Cerebellar nuclear complex (tissue), 1 donor: ENCODE measurements at regions not wholly inside any gene's neighbourhood (a gene's known extent, or its start where the extent isn't known, plus 50 kb on each side); places are given as distances from the start of the nearest gene placed in this dataset.
"Not testable (repeated sequence)": the region's sequence is repeated elsewhere in the genome, so short reads cannot be mapped to it uniquely, and the experiment has no call there.

Experiments used
- DNase-seq, 2 experiments: peaks; one replicate each; lab custom pipeline; 2025; lab: John Stamatoyannopoulos, UW

DNA sequence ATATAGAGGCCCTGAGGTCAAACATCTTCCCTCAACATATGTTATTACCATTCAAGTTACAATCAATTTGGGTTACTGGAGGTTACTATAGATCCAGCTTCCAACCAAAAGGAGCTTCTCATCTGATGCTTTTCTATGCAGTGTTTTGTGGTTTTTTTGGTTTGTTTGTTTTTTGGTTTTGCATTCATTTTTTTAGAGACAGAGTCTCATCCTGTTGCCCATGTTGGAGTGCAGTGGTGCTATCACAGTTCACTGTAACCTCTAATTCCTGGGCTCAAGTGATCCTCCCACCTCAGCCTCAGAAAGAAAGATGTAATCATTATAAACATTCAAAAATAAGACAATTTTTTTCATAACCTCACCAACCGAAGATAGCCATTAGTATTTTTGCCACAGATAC lies 124.4 kb upstream of the JARID2 start:
- no peak for DNase-seq

DNA sequence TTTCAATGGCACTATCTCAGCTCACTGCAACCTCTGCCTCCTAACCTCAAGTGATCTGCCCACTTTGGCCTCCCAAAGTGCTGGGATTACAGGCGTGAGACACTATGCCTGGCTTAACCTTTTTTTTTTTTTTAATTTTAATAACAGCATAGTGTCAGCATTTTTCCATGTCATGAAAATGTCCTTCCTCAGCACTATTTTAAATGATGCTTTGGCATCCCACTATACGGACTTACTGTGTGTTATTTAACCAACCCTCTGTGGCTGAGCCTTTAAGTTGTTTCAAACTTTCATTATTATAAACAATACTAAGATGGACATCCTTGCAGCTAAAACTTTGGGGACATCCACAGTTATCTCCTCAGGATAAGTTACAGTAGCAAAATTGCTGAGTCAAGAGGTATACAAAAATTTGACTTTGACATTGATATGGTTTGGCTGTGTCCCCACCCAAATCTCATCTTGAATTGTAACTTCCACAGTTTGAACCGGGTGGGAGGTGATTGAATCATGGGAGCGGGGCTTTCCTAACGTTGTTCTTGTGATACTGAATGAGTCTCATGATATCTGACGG lies 123.8 kb upstream of the JARID2 start:
- DNase-seq, result no peak

DNA sequence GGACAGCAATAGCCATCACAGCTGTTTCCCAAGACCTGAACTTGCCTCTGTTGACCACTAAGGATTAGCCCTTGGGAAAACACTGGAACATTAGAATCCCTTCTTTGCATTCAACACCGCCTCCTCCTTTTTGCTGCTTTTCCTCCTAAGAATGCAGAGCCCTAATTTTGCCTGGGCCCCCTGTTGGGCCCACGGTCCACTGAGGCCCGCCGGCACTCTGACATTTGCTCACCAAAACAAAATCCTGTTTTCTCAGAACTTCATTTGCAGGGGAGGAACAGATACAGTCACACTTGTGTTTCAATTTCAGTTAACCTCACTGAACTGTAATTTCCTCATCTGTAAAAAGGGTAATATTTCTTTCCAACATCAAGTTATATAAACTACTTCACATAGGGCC lies 116.0 kb upstream of the JARID2 start:
- DNase-seq, result no peak

GRCh38 chr6:15131234-15131633 lies 114.6 kb upstream of the JARID2 start:
- no peak for DNase-seq

GRCh38 chr6:15131651-15132061 lies 114.2 kb upstream of the JARID2 start:
- no peak for DNase-seq

DNA sequence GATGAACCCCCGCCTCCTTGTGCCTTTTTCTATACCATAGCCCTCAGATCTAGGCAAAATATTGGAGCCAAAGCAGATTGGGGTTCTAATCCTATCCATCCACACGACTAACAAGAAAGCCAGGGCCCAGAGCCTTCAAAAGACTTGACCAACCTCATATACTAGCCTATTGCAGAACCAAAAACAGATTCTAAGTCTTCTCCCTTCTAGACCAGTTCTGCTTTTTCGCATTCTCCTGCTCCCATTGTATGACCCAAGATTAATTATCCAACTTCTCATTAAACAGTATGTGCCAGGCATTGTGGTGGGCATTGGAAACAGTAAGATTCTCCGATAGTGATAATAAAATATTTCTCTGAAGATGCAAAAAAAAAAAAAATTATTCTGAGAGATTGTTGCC lies 113.7 kb upstream of the JARID2 start:
- DNase-seq, result no peak

DNA sequence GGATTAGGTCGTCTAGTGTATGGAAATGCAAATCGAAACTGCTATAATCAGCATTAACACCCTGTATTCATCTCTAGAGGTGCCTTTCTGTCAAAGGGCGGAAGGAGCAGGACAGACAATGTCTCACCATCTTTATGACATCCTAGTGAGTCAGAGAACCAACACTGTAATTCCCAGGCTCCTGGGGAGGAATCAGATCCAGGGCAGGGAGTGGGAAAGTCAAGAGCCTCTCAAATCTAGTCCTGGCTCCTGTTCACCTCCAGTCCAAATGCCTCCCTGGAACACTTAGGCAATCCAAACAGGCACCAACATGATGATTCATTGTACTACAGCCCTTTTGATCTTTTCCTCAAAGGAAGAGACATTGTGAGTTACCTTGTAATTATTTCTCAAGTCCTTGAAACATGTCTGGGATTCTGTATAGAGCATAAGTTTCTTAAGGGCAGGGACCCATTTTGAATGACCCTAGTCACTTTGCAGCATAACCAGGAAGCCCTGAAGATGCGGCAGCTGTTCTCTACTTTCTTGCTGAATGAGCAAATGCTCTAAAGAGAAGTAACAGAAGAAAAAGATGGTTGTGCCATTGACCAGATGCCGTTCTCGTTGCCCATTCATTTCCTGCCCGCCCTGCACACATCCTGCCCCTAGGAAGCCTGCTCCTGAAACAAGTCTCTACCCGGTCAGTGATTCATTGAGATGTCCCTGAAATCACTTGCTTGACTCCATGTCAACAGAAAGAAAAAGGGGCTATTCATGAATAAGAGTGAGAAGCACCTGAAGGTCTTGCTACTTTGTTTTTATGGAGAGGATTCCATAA lies 112.8 kb upstream of the JARID2 start:
- DNase-seq, result no peak

DNA sequence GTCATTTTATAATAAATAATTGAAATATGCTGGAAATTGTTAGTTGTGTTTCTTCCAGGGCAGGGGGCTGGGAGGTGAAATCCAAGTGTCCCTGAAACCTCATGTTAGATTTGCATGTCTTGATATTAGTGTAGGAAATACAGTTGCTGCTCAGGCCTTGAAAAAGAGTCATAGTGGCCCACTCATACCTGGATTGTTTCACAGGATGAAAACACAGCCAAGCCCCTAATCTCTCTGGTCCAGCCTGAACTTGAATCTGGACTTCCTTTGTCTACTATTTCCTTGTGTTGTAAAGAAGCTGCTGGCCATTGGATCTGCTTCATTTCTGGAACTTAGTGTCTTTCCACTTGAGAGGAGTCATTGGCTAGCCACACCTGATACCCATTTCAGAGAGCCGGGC lies 108.8 kb upstream of the JARID2 start:
- no peak for DNase-seq

DNA sequence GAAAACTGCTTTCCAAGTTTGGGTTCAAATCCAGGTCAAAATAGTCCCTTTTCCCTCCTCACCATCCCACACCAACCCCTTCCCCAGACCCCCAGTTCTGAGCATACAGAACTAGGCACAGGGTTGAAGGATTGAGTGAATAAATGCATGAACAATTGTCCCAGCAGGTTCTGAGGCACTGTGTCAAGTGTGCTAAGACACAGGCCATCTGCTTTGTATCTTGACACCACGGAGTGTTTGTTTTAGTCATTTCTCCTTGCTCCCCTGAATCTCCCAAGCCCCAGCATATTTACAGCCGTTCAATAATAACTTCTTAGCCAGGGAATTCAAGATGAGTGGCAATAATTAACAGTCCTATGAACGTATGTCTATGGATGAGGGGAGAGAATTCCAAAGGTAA lies 102.8 kb upstream of the JARID2 start:
- no peak for DNase-seq

DNA sequence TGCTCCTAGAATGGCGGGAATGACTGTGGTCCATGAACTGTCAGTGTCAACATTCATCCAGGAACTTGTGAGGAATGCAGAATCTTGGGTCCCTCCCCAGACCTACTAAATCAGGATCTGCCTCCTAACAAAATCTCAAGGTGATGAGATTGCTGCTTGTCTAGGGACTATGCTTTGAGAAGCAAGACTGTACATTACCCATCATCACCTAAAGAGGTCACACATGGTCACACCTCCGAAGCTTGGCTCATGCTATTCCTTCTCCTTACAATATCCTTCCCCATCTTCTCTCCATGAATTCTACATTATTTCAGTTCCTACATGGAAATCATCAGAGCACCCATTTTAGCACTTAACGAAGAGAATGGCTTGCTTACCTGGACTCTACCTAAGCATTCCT lies 102.3 kb upstream of the JARID2 start:
- no peak for DNase-seq

- DNase-seq, result no peak
Measured at GRCh38 chr6:15145821-15146220, 100.0 kb upstream of the JARID2 start.

- peak in 1 of 2 experiments; percentile 66 for DNase-seq
Measured at GRCh38 chr6:15147827-15148226, 98.0 kb upstream of the JARID2 start.

DNA sequence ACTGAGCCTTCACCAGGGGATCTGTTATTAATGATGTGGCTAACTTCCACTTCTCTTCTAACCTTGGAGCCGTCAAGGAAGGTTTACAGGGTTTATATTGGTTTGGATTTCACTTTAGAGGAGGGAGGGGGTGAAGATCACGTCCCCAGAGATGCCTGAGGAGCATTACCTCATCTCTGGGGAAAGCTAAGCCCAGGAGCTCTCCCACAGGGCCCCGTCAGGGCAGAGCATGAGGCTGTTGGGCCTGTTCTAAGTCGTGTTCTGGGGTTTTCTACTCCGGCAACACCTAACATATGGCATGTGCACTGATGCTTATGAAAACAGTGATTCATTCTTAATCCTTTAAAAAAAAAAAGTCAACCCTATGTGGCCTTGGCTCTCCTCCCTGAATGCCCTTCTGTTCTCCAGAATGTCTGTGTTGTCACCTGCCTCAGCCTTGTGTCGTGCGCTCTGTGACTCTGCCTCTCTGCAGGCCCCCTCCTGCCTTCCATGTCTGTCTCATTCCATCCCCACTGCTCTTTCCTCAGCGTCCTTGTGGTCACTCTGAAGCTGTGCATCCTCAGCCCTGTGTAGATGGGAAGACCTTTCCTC lies 97.4 kb upstream of the JARID2 start:
- peak; percentile 83 to 96 for DNase-seq

DNA sequence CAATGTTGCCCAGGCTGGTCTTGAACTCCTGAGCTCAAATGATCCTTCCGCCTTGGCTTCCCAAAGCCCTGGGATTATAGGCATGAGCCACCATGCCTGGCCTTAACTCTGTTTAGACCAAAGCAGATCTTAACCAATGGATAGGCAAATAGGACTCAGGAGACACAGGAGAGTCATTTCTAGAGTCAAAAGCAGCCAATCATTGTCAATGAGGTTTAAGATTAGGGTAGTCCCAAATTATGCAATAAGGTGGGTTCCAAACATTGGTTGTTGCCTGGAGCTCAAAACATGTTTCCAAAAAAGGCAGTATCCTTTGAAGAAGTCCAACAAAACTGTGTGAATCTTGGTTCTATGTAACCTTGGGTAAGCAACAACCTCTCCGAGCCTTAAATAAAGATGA lies 95.7 kb upstream of the JARID2 start:
- DNase-seq, result no peak

GRCh38 chr6:15152700-15153099 lies 93.2 kb upstream of the JARID2 start:
- no peak for DNase-seq

GRCh38 chr6:15153191-15153590 lies 92.7 kb upstream of the JARID2 start:
- DNase-seq, result no peak

- no peak for DNase-seq
Measured at GRCh38 chr6:15157479-15157878, 88.4 kb upstream of the JARID2 start.

GRCh38 chr6:15158821-15159619 lies 86.8 kb upstream of the JARID2 start:
- DNase-seq, result no peak

- DNase-seq, result no peak
Measured at GRCh38 chr6:15160812-15161211, 85.1 kb upstream of the JARID2 start.

- not testable (repeated sequence) for DNase-seq
Measured at GRCh38 chr6:15164855-15165254, 81.0 kb upstream of the JARID2 start.

GRCh38 chr6:15166121-15166520 lies 79.7 kb upstream of the JARID2 start:
- DNase-seq, result no peak

- no peak for DNase-seq
Measured at GRCh38 chr6:15170126-15170525, 75.7 kb upstream of the JARID2 start.

DNA sequence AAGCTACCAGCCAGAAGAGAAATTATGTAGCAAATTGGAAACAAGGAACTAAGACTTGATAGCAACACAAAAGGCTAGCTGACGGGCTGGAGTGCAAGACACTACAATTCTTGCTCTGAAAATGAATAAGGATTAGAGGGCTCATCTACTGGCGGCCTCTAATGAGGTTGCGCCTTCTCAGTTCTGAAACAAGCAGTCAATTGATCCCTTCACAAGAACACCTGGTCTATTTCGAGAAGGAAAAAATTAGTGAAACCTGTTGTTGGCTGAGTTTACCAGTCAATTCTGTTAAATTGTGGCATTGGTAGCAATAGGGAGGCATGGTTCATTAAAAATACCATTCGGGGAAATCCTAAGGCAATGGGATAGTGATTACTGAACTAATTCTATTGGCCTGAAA lies 74.8 kb upstream of the JARID2 start:
- DNase-seq, result no peak
